ENCODE measurements at regions not wholly inside any gene's neighbourhood (a gene's known extent, or its start where the extent isn't known, plus 50 kb on each side); places are given as distances from the start of the nearest gene placed in this dataset.
"Not testable (repeated sequence)": the region's sequence is repeated elsewhere in the genome, so short reads cannot be mapped to it uniquely, and the experiment has no call there.

GRCh38 chr15:69603369-69604071 lies 150.9 kb downstream of the RPLP1 start:
- DNase-seq = no peak

- DNase-seq = no peak
These were observed 151.4 kb downstream of the RPLP1 start for GRCh38 chr15:69604072-69604411.

- no peak for DNase-seq
These were observed 153.5 kb downstream of the RPLP1 start for GRCh38 chr15:69606144-69606543.

GRCh38 chr15:69606921-69607500 lies 154.4 kb downstream of the RPLP1 start:
- no peak for DNase-seq

- DNase-seq = no peak
These were observed 156.0 kb downstream of the RPLP1 start for GRCh38 chr15:69608661-69609060.

- no peak for DNase-seq
These were observed 156.6 kb downstream of the RPLP1 start for GRCh38 chr15:69609176-69609575.

GRCh38 chr15:69609776-69610175 lies 157.2 kb downstream of the RPLP1 start:
- no peak for DNase-seq

- no peak for DNase-seq
These were observed 157.7 kb downstream of the RPLP1 start for GRCh38 chr15:69610277-69610676.

- no peak for DNase-seq
These were observed 158.2 kb downstream of the RPLP1 start for GRCh38 chr15:69610858-69611257.

- DNase-seq = no peak
These were observed 159.5 kb downstream of the RPLP1 start for GRCh38 chr15:69612112-69612511.

GRCh38 chr15:69613182-69613581 lies 160.6 kb downstream of the RPLP1 start:
- DNase-seq = no peak

- DNase-seq = no peak
These were observed 161.4 kb downstream of the RPLP1 start for GRCh38 chr15:69613988-69614387.

GRCh38 chr15:69615736-69616135 lies 163.1 kb downstream of the RPLP1 start:
- no peak for DNase-seq

GRCh38 chr15:69616558-69616957 lies 163.9 kb downstream of the RPLP1 start:
- DNase-seq = no peak

- not testable (repeated sequence) for DNase-seq
These were observed 164.5 kb downstream of the RPLP1 start for GRCh38 chr15:69617144-69617543.

- no peak for DNase-seq
These were observed 171.0 kb downstream of the RPLP1 start for GRCh38 chr15:69623392-69624154.

- no peak for DNase-seq
These were observed 171.5 kb downstream of the RPLP1 start for GRCh38 chr15:69624155-69624520.

- DNase-seq = no peak
These were observed 172.2 kb downstream of the RPLP1 start for GRCh38 chr15:69624816-69625215.

GRCh38 chr15:69625328-69625727 lies 172.7 kb downstream of the RPLP1 start:
- DNase-seq = no peak

- DNase-seq = no peak
These were observed 173.8 kb downstream of the RPLP1 start for GRCh38 chr15:69626095-69627066.

- DNase-seq = no peak
These were observed 175.0 kb downstream of the RPLP1 start for GRCh38 chr15:69627548-69628158.

- DNase-seq = no peak
These were observed 175.9 kb downstream of the RPLP1 start for GRCh38 chr15:69628256-69629093.
